GM12874 (cell line): ENCODE measurements at regions not wholly inside any gene's neighbourhood (a gene's known extent, or its start where the extent isn't known, plus 50 kb on each side); places are given as distances from the start of the nearest gene placed in this dataset.

Source experiments
- TF ChIP-seq, protein P1 (sequence below): IDR thresholded peaks from 2 replicates; pipeline ENCODE4 v1.5.1; 2011; ENCODE audit warnings: low read depth, mild to moderate bottlenecking, control low read depth, low read length, moderate library complexity; ENCODE audit not compliant: insufficient read depth

DNA sequence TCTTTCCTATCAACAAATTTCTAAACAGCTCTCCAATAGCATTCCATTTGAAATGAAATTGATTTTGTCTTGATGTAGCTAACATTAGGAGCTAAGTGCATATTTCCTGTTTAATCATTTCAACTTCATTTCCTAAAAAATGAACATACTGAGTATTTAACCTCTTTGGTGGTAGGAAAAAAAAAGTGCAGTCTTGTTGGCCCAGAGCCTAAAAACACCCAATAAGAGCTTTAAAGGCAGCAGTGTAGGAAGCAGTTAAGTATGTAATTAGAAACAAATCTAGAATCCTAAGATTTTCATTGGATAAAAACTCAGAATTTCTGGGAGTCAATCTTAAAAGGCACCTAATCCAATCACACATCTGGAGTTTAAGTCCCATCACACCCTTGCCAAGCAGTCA is 71.0 kb upstream of the RBMS1 start:
- TF ChIP-seq, protein P1, sequence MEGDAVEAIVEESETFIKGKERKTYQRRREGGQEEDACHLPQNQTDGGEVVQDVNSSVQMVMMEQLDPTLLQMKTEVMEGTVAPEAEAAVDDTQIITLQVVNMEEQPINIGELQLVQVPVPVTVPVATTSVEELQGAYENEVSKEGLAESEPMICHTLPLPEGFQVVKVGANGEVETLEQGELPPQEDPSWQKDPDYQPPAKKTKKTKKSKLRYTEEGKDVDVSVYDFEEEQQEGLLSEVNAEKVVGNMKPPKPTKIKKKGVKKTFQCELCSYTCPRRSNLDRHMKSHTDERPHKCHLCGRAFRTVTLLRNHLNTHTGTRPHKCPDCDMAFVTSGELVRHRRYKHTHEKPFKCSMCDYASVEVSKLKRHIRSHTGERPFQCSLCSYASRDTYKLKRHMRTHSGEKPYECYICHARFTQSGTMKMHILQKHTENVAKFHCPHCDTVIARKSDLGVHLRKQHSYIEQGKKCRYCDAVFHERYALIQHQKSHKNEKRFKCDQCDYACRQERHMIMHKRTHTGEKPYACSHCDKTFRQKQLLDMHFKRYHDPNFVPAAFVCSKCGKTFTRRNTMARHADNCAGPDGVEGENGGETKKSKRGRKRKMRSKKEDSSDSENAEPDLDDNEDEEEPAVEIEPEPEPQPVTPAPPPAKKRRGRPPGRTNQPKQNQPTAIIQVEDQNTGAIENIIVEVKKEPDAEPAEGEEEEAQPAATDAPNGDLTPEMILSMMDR = no peak

DNA sequence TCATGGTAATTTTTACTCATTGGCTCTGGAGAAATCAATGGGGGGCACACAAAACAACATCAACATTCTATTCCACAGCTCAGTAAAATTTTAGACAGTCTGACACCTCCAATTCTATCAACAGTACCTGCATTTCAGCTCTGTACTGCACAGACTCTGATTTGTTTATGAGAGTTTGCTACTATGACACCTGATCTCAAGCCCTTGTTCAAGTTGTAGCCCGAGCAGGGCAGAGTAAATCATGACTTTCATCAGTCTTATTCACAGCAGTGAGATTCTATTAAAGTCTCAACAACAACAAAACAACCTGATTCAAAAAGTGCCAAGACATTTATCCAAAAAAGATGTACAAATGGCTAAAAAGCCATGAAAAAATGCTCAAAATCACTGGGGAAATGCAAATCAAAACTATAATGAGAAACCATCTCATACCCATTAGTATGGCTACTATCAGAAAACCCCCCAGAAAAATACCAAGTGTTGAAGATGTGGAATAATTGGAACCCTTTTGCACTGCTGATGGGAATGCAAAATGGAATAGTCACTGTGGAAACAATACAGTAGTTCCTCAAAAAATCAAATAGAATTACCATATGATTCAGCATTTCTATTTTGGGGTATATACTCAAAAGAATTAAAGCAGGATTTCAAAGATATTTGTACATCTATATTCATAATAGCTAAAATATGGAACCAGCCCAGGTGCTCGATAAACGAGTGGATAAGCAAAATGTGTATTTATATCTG is 71.7 kb upstream of the RBMS1 start:
- TF ChIP-seq, protein P1 = no peak

DNA sequence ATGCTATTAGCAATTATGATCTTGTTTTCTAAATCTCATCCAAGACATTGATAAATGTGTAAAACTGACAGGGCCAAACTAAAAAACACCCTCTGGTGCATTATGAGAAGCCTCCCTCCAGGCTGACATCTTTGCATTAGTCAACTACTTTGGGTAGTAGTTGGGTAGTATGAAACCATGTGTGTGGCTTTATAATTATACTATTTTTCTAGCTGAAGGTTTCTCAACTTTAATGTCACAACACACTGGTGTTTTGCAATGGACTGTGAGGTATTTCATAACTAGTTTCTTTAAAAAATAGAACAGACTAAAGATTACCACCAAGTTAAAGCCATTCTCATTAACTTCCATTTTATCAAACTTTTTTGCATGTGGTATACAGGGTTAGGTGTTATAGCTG is 73.1 kb upstream of the RBMS1 start:
- TF ChIP-seq, protein P1 = no peak

- TF ChIP-seq, protein P1 = no peak
These were observed 75.2 kb upstream of the RBMS1 start for GRCh38 chr2:160568856-160569255.

- TF ChIP-seq, protein P1 = no peak
These were observed 76.8 kb upstream of the RBMS1 start for GRCh38 chr2:160570376-160570775.

DNA sequence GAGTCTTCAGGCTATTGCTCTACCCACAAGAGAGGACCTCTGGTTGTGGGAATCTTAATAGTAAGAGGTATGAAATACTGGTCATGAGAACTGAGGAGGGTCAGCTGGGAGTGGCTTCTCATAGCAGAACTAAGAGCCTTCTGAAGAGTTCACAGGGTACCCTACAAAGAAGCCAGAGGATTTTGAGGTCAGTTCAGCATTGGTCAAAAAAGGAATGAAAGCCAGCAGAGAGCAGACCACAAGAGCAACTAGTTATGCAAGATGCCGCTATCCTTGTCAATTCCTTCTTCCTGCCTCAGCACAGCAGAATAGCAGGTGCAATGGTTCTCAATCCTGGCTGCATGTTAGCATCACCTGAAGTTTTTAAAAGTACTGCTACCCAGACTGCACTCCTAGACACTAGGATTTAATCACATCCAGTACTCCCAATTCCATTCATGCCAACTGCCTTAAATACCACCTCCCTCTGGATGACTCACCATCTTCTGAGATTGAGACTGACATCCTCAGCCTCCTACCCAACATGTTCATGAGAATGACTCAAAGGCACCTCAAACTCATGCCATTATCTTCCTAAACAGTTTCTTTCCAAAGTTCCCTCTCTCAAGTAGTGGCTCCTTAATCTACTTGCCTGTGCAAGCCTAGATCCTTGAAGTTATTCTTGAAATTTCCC is 81.0 kb upstream of the RBMS1 start:
- TF ChIP-seq, protein P1 = no peak

DNA sequence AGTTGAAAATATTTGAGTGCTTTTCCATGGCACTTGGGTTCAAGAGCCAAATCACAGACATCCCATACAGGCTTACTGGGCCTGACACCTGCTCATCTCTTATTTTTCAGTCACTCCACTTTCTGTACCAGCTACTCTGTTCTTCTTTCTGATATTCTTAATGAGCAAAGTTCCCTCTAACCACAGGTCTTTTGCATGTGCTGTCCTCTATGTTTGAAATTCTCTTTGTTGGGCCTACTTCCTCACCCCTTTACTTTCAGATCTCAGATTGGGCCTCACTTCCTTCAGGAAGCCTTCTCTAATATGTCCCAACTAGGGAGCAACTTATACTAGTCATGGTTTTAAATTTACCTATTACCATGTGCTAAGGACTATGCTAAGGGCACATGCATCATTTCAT is 81.8 kb upstream of the RBMS1 start:
- TF ChIP-seq, protein P1 = no peak
